GM10847 (cell line): ENCODE measurements at regions not wholly inside any gene's neighbourhood (a gene's known extent, or its start where the extent isn't known, plus 50 kb on each side); places are given as distances from the start of the nearest gene placed in this dataset.

ENCODE experiments used
- POLR2A ChIP-seq: IDR thresholded peaks from 2 replicates; pipeline ENCODE4 v1.6.1; 2011; ENCODE audit not compliant: insufficient read length; ENCODE audit errors: extremely low read depth

- TF ChIP-seq POLR2A, result no peak
Observed at GRCh38 chr5:56700711-56701110, 114.6 kb upstream of the MAP3K1 start.

GRCh38 chr5:56699538-56699937, 115.8 kb upstream of the MAP3K1 start:
- TF ChIP-seq POLR2A, result no peak

GRCh38 chr5:56698463-56699381, 116.6 kb upstream of the MAP3K1 start:
- TF ChIP-seq POLR2A, result no peak

GRCh38 chr5:56696900-56697299, 118.4 kb upstream of the MAP3K1 start:
- no peak for TF ChIP-seq POLR2A

- no peak for TF ChIP-seq POLR2A
Observed at GRCh38 chr5:56693220-56693579, 122.1 kb upstream of the MAP3K1 start.

GRCh38 chr5:56692359-56693219, 122.8 kb upstream of the MAP3K1 start:
- no peak for TF ChIP-seq POLR2A

- no peak for TF ChIP-seq POLR2A
Observed at GRCh38 chr5:56688402-56688801, 126.9 kb upstream of the MAP3K1 start.

GRCh38 chr5:56686337-56687195, 128.8 kb upstream of the MAP3K1 start:
- TF ChIP-seq POLR2A, result no peak

- no peak for TF ChIP-seq POLR2A
Observed at GRCh38 chr5:56685503-56686217, 129.7 kb upstream of the MAP3K1 start.

GRCh38 chr5:56684159-56684558, 131.2 kb upstream of the MAP3K1 start:
- no peak for TF ChIP-seq POLR2A

- no peak for TF ChIP-seq POLR2A
Observed at GRCh38 chr5:56683733-56684132, 131.6 kb upstream of the MAP3K1 start.

GRCh38 chr5:56683281-56683680, 132.1 kb upstream of the MAP3K1 start:
- no peak for TF ChIP-seq POLR2A

- no peak for TF ChIP-seq POLR2A
Observed at GRCh38 chr5:56681346-56681745, 134.0 kb upstream of the MAP3K1 start.

- no peak for TF ChIP-seq POLR2A
Observed at GRCh38 chr5:56680731-56681130, 134.6 kb upstream of the MAP3K1 start.
